BLaER1 (cell line): ENCODE measurements at regions not wholly inside any gene's neighbourhood (a gene's known extent, or its start where the extent isn't known, plus 50 kb on each side); places are given as distances from the start of the nearest gene placed in this dataset.

Experiments used
- H3K27ac ChIP-seq: shearing (Covaris generic); formaldehyde crosslinking; 2 replicates; pipeline ENCODE4 v1.8.1; 2022
- H3K27me3 ChIP-seq: shearing (Covaris generic); formaldehyde crosslinking; 2 replicates; pipeline ENCODE4 v1.8.1; 2022
- H3K36me3 ChIP-seq: shearing (Covaris generic); formaldehyde crosslinking; 2 replicates; pipeline ENCODE4 v1.8.1; 2022
- H3K4me1 ChIP-seq: shearing (Covaris generic); formaldehyde crosslinking; 2 replicates; pipeline ENCODE4 v1.8.1; 2022
- H3K4me2 ChIP-seq: shearing (Covaris generic); formaldehyde crosslinking; 2 replicates; pipeline ENCODE4 v1.8.1; 2022
- H3K4me3 ChIP-seq: shearing (Covaris generic); formaldehyde crosslinking; 2 replicates; pipeline ENCODE4 v1.8.1; 2022
- H3K9ac ChIP-seq: shearing (Covaris generic); formaldehyde crosslinking; 2 replicates; pipeline ENCODE4 v1.8.1; 2022
- H3K9me3 ChIP-seq: shearing (Covaris generic); formaldehyde crosslinking; 2 replicates; pipeline ENCODE4 v1.8.1; 2022
- H4K20me1 ChIP-seq: shearing (Covaris generic); formaldehyde crosslinking; 2 replicates; pipeline ENCODE4 v1.8.1; 2022
- Cebpa-rat ChIP-seq: shearing (Covaris generic); IDR thresholded peaks from 2 replicates; pipeline ENCODE4 v1.8.1; 2022

DNA sequence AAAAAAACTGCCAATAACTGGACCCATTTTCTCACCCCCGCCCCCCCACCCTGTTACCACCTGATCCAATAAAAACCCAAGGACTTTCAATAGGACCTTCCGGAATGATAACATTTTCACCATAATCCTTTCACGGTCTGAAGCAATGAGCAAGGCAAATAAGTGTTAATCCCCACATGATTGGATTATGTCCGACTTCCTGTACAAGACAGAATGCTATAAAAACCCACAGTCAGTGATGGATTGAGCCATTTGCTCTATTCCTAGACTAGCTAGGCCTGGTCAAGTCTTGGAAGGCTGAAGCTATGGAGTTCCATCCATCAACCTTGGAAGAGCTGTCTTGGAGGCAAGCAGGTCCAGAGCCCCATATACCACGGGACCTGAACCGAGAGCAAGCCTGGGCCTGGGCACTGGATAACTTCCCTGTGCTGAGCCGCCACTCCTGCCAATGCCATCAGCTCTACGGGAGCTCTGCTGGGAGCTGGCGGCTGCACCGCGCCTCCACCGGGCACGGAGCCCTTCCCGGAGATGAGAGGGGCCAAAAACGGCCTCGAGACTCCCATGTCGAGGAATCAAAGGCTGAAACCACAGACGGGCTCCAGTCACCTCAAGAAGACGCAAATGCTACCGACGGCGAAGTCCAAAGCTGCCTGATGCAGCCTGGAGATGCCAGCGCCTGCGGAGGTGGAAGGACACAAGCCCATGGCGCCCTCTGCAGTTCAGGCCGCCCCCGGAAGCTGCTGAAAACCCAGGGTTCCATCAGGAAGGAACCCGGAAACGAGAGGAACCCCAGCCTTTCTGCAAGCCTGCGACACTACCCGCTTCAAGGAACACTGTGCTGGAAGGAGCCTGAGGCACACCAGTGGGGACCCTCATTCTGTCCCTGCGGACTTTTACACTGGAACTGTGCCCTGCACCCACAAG is 69.2 kb downstream of the ANXA2R start:
- Histone ChIP-seq H3K27me3 (no peaks in the 10 kb centered on the region), H3K36me3 (0 out of 2 replicates have a peak, but pooled peaks cover 4% of the 10 kb centered on the region), H4K20me1 (no peaks in the 10 kb centered on the region), H3K27ac (no peak overlapping the region), H3K4me3 (no peak overlapping the region), H3K4me2 (no peak overlapping the region), H3K4me1 (peaks cover 10% of the 10 kb centered on the region), H3K9ac (no peak overlapping the region), H3K9me3 (peaks cover 21% of the 10 kb centered on the region)
- no peak for TF ChIP-seq Cebpa-rat

DNA sequence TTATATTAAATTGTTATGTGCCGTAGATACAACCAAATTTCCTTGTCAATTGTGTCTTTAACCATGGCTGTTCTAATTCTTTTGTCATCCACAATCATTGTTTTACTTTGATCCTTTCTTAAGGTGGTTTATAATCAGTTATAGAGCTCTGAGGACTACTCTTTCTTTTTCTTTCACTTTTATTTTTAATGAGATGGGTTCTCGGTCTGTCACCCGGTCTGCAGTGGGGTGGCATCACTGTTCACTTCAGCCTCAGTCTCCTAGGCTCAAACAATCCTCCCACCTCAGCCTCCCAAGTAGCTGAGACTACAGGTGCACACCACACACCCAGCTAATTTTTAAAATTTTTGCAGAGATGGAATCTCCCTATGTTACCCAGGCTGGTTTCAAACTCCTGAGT is 74.2 kb downstream of the ANXA2R start:
- Histone ChIP-seq H3K9ac (no peak overlapping the region), H4K20me1 (no peaks in the 10 kb centered on the region), H3K4me1 (no peaks in the 10 kb centered on the region)

DNA sequence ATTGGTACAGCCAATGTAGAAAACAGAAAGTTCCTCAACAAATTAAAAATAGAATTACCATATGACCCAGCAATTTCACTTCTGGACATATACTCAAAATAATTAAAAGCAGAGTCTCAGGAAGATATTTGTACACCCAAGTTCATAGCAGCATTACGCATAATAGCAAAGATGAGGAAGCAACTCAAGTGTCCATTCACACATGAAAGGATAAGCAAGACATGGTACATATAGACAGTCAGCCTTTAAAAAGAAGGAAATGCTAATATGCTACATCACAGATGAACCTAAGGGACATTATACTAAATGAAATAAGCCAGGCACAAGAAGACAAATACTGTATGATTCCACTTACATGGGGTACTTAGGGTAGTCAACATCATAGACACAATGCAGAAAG is 76.7 kb downstream of the ANXA2R start:
- H3K36me3 ChIP-seq, result no peaks in the 10 kb centered on the region
- no peak overlapping the region for H3K4me2 ChIP-seq
- H3K27me3 ChIP-seq, result no peaks in the 10 kb centered on the region
- no peak for TF ChIP-seq Cebpa-rat
- H4K20me1 ChIP-seq, result no peaks in the 10 kb centered on the region
- no peak overlapping the region for H3K4me3 ChIP-seq
- no peaks in the 10 kb centered on the region for H3K4me1 ChIP-seq
- H3K9ac ChIP-seq, result no peak overlapping the region
- H3K27ac ChIP-seq, result no peak overlapping the region
- no peaks in the 10 kb centered on the region for H3K9me3 ChIP-seq

More for the DNA sequence above, 74.2 kb downstream of the ANXA2R start:
- H3K27ac ChIP-seq, result no peak overlapping the region
- no peak for TF ChIP-seq Cebpa-rat
- H3K36me3 ChIP-seq, result no peaks in the 10 kb centered on the region
- peaks cover 2% of the 10 kb centered on the region for H3K9me3 ChIP-seq
- no peak overlapping the region for H3K4me3 ChIP-seq
- no peak overlapping the region for H3K4me2 ChIP-seq
- H3K27me3 ChIP-seq, result no peaks in the 10 kb centered on the region

DNA sequence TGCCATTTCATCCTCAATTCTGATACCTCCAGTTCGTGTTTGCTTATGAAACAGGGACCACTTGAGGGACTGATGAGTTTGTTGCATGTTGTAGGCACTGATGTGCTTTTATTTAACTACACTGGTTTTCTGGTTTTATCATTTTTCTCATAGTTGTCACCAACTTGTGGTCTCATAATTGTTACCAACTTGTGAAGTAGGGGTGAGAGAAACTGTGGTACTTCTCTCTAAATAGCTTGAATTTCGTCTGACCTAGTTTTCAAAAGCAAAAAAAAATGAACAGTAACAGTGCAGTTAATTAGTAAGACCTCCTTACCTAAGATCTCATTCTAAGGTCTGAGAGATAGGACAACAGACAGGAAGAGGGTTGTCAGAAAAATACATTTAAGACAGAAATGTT is 78.0 kb downstream of the ANXA2R start:
- Histone ChIP-seq H3K4me2 (no peak overlapping the region), H3K27ac (no peak overlapping the region), H4K20me1 (no peaks in the 10 kb centered on the region), H3K36me3 (no peaks in the 10 kb centered on the region), H3K27me3 (no peaks in the 10 kb centered on the region), H3K4me3 (no peak overlapping the region), H3K9ac (no peak overlapping the region), H3K4me1 (no peaks in the 10 kb centered on the region), H3K9me3 (no peaks in the 10 kb centered on the region)
- no peak for TF ChIP-seq Cebpa-rat

GRCh38 chr5:42960506-42960905 is 79.6 kb downstream of the ANXA2R start:
- H3K4me2 ChIP-seq, result no peak overlapping the region
- no peak overlapping the region for H3K4me3 ChIP-seq
- no peaks in the 10 kb centered on the region for H3K36me3 ChIP-seq
- no peak overlapping the region for H3K27ac ChIP-seq
- H3K9ac ChIP-seq, result no peak overlapping the region
- H4K20me1 ChIP-seq, result no peaks in the 10 kb centered on the region
- no peak for TF ChIP-seq Cebpa-rat
- no peaks in the 10 kb centered on the region for H3K9me3 ChIP-seq
- H3K4me1 ChIP-seq, result no peaks in the 10 kb centered on the region
- H3K27me3 ChIP-seq, result no peaks in the 10 kb centered on the region

GRCh38 chr5:42956551-42956950 is 83.6 kb downstream of the ANXA2R start:
- Histone ChIP-seq H3K36me3 (no peaks in the 10 kb centered on the region), H3K4me3 (no peak overlapping the region), H3K4me1 (peaks cover 6% of the 10 kb centered on the region; the same call in 1 of the 2 replicates), H3K27me3 (peaks cover 31% of the 10 kb centered on the region), H3K27ac (no peak overlapping the region), H3K9ac (no peak overlapping the region), H4K20me1 (peaks cover 25% of the 10 kb centered on the region), H3K4me2 (no peak overlapping the region), H3K9me3 (peaks cover 11% of the 10 kb centered on the region)
- no peak for TF ChIP-seq Cebpa-rat

DNA sequence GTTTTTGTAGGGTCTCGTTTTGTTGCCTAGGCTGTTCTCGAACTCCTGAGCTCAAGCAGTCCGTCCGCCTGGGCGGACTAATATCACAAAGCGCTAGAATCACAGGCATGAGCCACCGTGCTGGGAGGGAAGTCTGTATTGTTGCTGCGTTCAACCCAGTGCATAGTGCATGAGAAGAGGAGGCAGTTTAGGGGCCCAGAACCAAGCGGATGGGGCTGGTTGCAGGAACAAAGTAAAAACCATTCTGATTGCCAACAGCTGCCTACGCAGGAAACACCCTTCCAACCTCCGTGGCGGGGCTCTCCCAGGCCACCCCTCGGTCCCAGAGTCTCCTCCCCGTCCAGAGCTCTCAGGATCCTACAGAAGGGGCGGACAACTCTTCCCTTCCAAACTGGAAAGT is 87.1 kb downstream of the ANXA2R start:
- H3K27me3 ChIP-seq, result peaks cover 66% of the 10 kb centered on the region
- H3K4me3 ChIP-seq, result no peak overlapping the region
- no peak overlapping the region for H3K27ac ChIP-seq
- peaks cover 59% of the 10 kb centered on the region for H4K20me1 ChIP-seq
- H3K9ac ChIP-seq, result no peak overlapping the region
- H3K4me2 ChIP-seq, result no peak overlapping the region
- no peaks in the 10 kb centered on the region for H3K36me3 ChIP-seq
- H3K9me3 ChIP-seq, result peaks cover 11% of the 10 kb centered on the region
- peaks cover 31% of the 10 kb centered on the region for H3K4me1 ChIP-seq
- TF ChIP-seq Cebpa-rat, result no peak

DNA sequence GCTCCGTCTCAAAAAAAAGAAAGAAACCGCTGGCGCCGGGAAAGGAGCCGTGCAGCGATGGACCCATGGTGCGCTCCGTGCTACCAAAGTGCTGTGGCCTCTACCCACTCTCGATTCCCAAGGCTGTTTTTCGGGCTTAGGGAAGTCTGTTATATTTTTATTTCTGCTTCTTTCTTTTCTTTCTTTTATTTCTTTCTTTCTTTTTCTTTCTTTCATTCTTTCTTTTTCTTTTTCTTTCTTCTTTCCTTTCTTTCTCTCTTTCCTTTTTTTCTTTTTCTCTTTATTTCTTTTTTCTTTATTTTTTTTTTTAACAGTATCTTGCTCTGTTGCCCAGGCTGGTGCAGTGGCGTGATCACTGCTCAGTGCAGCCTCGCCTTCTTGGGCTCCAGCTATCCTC is 87.5 kb downstream of the ANXA2R start:
- Histone ChIP-seq H3K27ac (no peak overlapping the region), H3K9ac (no peak overlapping the region), H4K20me1 (peaks cover 59% of the 10 kb centered on the region), H3K4me2 (peak overlapping the region; percentile 97), H3K4me1 (peaks cover 31% of the 10 kb centered on the region), H3K36me3 (no peaks in the 10 kb centered on the region), H3K9me3 (peaks cover 11% of the 10 kb centered on the region), H3K27me3 (peaks cover 70% of the 10 kb centered on the region), H3K4me3 (peak overlapping the region; percentile 68)
- no peak for TF ChIP-seq Cebpa-rat

DNA sequence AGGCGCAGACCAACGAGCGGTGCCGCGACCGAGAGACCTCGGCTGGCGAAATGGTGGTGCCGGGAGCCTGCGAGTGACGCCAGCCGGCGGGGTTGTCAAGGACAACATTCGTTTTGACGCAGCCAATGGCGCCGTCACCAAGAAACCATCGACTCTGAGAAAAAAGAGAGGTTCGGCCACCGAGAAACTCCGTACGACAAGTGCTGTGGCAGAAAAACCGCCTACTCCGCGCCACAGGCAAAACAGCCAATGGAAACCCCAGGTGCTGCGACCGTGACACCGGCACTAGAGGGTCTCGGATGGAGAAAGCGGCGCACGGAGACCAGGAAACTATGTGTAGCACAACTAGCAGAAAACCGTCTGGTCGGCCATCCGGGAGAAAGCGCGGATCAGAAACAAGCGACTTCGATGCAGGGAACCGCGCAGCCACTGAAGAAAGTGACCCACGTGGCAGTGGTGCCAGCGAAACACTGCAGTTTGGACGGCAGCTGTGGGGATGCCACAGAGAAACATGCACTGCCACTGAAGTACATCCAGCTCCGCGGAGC is 88.8 kb downstream of the ANXA2R start:
- Histone ChIP-seq H3K27ac (no peak overlapping the region), H3K4me1 (peaks cover 31% of the 10 kb centered on the region), H3K9me3 (peaks cover 11% of the 10 kb centered on the region), H3K4me2 (peak overlapping the region; percentile 97), H3K4me3 (peak overlapping the region; percentile 68), H4K20me1 (peaks cover 59% of the 10 kb centered on the region), H3K27me3 (peaks cover 75% of the 10 kb centered on the region), H3K9ac (peak overlapping the region; percentile 48; the same call in 1 of the 2 replicates), H3K36me3 (no peaks in the 10 kb centered on the region)
- TF ChIP-seq Cebpa-rat, result no peak
